ENCODE measurements at regions not wholly inside any gene's neighbourhood (a gene's known extent, or its start where the extent isn't known, plus 50 kb on each side); places are given as distances from the start of the nearest gene placed in this dataset.

- WGBS, 4 donors = 71 to 79% (median 76%) methylated on average over 3 of the region's 3 CpGs
- Histone ChIP-seq H3K4me1 (no peaks in the 10 kb centered on the region), H3K4me3 (no peak overlapping the region), H3K36me3 (no peaks in the 10 kb centered on the region), H3K9me3 (no peaks in the 10 kb centered on the region), H3K27me3 (no peaks in the 10 kb centered on the region), H3K27ac (no peak overlapping the region)
- ATAC-seq = no peak
- intact Hi-C loops (cut with DNase I) = no loop called here
- DNase-seq = no peak
- TF ChIP-seq POLR2A (IDR thresholded peaks at IDR 0.05) (no peak), CTCF (IDR thresholded peaks at IDR 0.05) (no peak)
Measured at GRCh38 chr9:12183321-12183720, 509.9 kb upstream of the TYRP1 start.

DNA sequence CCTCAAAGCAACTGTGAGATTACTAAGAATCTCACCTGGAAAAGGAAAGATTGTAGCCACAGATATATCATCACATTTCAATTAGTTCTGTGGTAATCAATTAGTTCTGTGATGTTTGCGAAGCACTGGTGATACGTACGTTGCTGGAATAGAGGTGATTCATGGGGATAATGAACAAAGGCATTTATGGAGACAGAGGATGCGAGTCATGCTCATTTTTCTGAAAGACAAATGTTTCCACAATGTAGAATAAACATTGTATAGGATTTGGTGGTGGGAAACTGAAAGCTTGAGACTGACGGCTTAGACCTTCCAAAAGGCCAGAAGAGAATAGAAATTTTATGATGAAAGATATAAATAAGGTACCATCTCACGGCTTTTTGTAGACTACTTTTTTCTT is 507.3 kb upstream of the TYRP1 start:
- ATAC-seq = no peak
- no peak overlapping the region for H3K4me3 ChIP-seq

GRCh38 chr9:12191630-12192029 is 501.6 kb upstream of the TYRP1 start:
- no peak overlapping the region for H3K27ac ChIP-seq
- TF ChIP-seq CTCF (IDR thresholded peaks at IDR 0.05) (no peak), POLR2A (IDR thresholded peaks at IDR 0.05) (no peak)
- no peak overlapping the region for H3K4me3 ChIP-seq
- no peak for ATAC-seq
- whole genome bisulfite sequencing, 4 donors = 68 to 92% (median 89%) methylated on average over 2 of the region's 2 CpGs
- H3K9me3 ChIP-seq = peaks cover 0 to 6% (median 0%) of the 10 kb centered on the region in 12 donors
- H3K36me3 ChIP-seq = no peaks in the 10 kb centered on the region
- intact Hi-C loops (cut with DNase I) = no loop called here
- no peak for DNase-seq
- no peaks in the 10 kb centered on the region for H3K27me3 ChIP-seq
- no peaks in the 10 kb centered on the region for H3K4me1 ChIP-seq

More for the DNA sequence above, 507.3 kb upstream of the TYRP1 start:
- TF ChIP-seq POLR2A (IDR thresholded peaks at IDR 0.05) (no peak), CTCF (IDR thresholded peaks at IDR 0.05) (no peak)
- Histone ChIP-seq H3K36me3 (no peaks in the 10 kb centered on the region), H3K27ac (no peak overlapping the region), H3K27me3 (no peaks in the 10 kb centered on the region), H3K4me1 (no peaks in the 10 kb centered on the region), H3K9me3 (no peaks in the 10 kb centered on the region)
- 64 to 72% (median 71%) methylated on average over 6 of the region's 6 CpGs for whole genome bisulfite sequencing, 4 donors
- intact Hi-C loops (cut with DNase I) = no loop called here
- no peak for DNase-seq

DNA sequence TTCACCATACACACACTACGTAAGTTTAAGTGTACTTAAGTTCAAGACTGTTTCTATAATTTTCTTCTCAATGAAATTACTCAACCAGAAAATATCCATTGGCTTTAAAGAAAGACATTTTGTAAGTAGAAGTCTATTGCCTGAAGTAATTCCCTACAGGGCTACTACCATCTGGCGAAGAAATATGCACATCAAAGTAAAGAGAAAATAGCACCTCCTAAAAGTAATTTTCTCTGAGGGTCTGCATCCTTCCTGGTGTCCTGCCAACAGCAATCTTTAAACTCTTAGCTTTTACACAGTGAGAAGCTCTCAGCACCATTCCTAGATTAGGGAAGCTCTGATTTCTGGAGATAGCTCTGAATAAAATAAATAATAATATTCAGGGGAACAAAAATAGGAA is 498.5 kb upstream of the TYRP1 start:
- WGBS, 4 donors = 66 to 75% (median 71%) methylated on average over 2 of the region's 2 CpGs
- TF ChIP-seq POLR2A (IDR thresholded peaks at IDR 0.05) = no peak
- no peak for TF ChIP-seq CTCF (IDR thresholded peaks at IDR 0.05)
- intact Hi-C loops (cut with DNase I) = no loop called here
- ATAC-seq = no peak
- Histone ChIP-seq H3K4me3 (no peak overlapping the region), H3K9me3 (peaks cover 0 to 6% (median 0%) of the 10 kb centered on the region in 12 donors), H3K27me3 (no peaks in the 10 kb centered on the region), H3K4me1 (no peaks in the 10 kb centered on the region), H3K36me3 (no peaks in the 10 kb centered on the region), H3K27ac (no peak overlapping the region)
- DNase-seq = no peak

Data from heart left ventricle (tissue), 16 donors.